Esophagus squamous epithelium (tissue), 5 donors: ENCODE measurements at regions not wholly inside any gene's neighbourhood (a gene's known extent, or its start where the extent isn't known, plus 50 kb on each side); places are given as distances from the start of the nearest gene placed in this dataset.

ENCODE experiments used
- DNase-seq: peaks from one replicate; lab custom pipeline; 2025; lab: John Stamatoyannopoulos, UW
- H3K27ac ChIP-seq, 4 donors: fragments of 200-600 bp; sonication (generic); one replicate each; pipeline ENCODE4 v1.5.1; 2016 to 2019; ENCODE audit warnings: mild to moderate bottlenecking in 1 of 4
- H3K27me3 ChIP-seq, 4 donors: fragments of 200-600 bp; sonication (generic); 1 replicate in 3 of 4; 2 replicates in 1 of 4; pipeline versions ENCODE4 v1.5.1 to v1.6.0; 2017 to 2021; ENCODE audit warnings: antibody characterized with exemption in 1 of 4
- H3K36me3 ChIP-seq, 3 donors: fragments of 200-600 bp; sonication (generic); one replicate each; pipeline ENCODE4 v1.5.1; 2016 to 2019
- H3K4me1 ChIP-seq, 3 donors: fragments of 200-600 bp; sonication (generic); one replicate each; pipeline ENCODE4 v1.5.1; 2017 to 2019
- H3K4me3 ChIP-seq, 4 donors: fragments of 200-600 bp; sonication (generic); 1 replicate in 3 of 4; 2 replicates in 1 of 4; pipeline ENCODE4 v1.5.1; 2016 to 2019; ENCODE audit warnings: mild to moderate bottlenecking in 2 of 4, moderate library complexity in 1 of 4
- H3K9me3 ChIP-seq, 3 donors: fragments of 200-600 bp; sonication (generic); one replicate each; pipeline ENCODE4 v1.5.1; 2016 to 2019
- POLR2A ChIP-seq, 4 donors: fragments of 450-650 bp; IDR thresholded peaks; one replicate each; pipeline ENCODE4 v1.6.1; 2017; ENCODE audit warnings: antibody characterized with exemption in 4 of 4, mild to moderate bottlenecking in 4 of 4, moderate library complexity in 3 of 4
- WGBS, 2 donors: methylation state at CpG; one replicate each; pipeline ENCODE4 v1.1.5; 2018; 5-methylcytosine and 5-hydroxymethylcytosine counted together
- intact Hi-C: fragments of 100-400 bp; cut with DNase I; formaldehyde crosslinking; loops from one replicate; pipeline ENCODE4 v1.15.0; 2022
- TF ChIP-seq, protein P1 (sequence below), 6 experiments: fragments of 450-650 bp in 4 of 6; fragments of 200-600 bp in 2 of 6; sonication (generic) in 2 of 6; IDR thresholded peaks; one replicate each; pipeline ENCODE4 v1.5.1; 2016 to 2019; ENCODE audit warnings: antibody characterized with exemption in 6 of 6, mild to moderate bottlenecking in 4 of 6, moderate library complexity in 4 of 6
- donor health status: DM: yes; HTN: yes; CAD: no.

GRCh38 chr14:47821135-47821534 is 145.7 kb upstream of the MDGA2 start:
- TF ChIP-seq, protein P1, sequence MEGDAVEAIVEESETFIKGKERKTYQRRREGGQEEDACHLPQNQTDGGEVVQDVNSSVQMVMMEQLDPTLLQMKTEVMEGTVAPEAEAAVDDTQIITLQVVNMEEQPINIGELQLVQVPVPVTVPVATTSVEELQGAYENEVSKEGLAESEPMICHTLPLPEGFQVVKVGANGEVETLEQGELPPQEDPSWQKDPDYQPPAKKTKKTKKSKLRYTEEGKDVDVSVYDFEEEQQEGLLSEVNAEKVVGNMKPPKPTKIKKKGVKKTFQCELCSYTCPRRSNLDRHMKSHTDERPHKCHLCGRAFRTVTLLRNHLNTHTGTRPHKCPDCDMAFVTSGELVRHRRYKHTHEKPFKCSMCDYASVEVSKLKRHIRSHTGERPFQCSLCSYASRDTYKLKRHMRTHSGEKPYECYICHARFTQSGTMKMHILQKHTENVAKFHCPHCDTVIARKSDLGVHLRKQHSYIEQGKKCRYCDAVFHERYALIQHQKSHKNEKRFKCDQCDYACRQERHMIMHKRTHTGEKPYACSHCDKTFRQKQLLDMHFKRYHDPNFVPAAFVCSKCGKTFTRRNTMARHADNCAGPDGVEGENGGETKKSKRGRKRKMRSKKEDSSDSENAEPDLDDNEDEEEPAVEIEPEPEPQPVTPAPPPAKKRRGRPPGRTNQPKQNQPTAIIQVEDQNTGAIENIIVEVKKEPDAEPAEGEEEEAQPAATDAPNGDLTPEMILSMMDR (IDR thresholded peaks at IDR 0.05): no peak
- no peak for TF ChIP-seq POLR2A (IDR thresholded peaks at IDR 0.05)
- no peaks in the 10 kb centered on the region for H3K36me3 ChIP-seq
- no peak overlapping the region for H3K27ac ChIP-seq
- H3K27me3 ChIP-seq: no peaks in the 10 kb centered on the region
- WGBS, 2 donors: 30 to 67% methylated on average over 1 of the region's 1 CpG
- H3K4me3 ChIP-seq: no peak overlapping the region
- peaks cover 0 to 8% (median 6%) of the 10 kb centered on the region in 3 donors for H3K9me3 ChIP-seq
- intact Hi-C loops: no loop called here
- no peak for DNase-seq
- no peaks in the 10 kb centered on the region for H3K4me1 ChIP-seq

- H3K4me3 ChIP-seq: no peak overlapping the region
- intact Hi-C loops: no loop called here
- TF ChIP-seq, protein P1 (IDR thresholded peaks at IDR 0.05): no peak
- TF ChIP-seq POLR2A (IDR thresholded peaks at IDR 0.05): no peak
- H3K27me3 ChIP-seq: no peaks in the 10 kb centered on the region
- H3K36me3 ChIP-seq: no peaks in the 10 kb centered on the region
- H3K27ac ChIP-seq: no peak overlapping the region
- H3K4me1 ChIP-seq: no peaks in the 10 kb centered on the region
- peaks cover 0 to 6% (median 0%) of the 10 kb centered on the region in 3 donors for H3K9me3 ChIP-seq
- DNase-seq: no peak
- WGBS, 2 donors: 79 to 82% methylated on average over 6 of the region's 6 CpGs
These were observed 115.1 kb upstream of the MDGA2 start for GRCh38 chr14:47790477-47790876.

DNA sequence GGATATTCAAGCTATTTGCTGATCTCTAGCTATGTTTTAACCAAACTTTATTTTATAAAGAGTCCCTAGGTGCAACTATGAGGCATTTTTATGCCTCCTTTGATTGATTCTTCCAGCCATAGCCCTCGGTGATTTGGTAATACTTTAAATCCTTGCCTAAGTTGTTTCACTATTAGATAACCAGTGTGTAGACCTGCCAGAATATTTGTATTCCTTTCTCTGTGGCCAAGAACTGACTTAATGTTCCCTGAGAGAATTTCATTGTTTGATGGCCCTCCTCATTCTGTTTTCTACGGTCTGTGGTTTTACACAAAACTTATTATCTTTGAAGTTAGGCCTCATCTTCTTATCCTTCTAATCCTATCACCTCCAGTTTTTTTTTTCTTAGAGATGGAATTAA is 109.7 kb upstream of the MDGA2 start:
- TF ChIP-seq POLR2A (IDR thresholded peaks at IDR 0.05): no peak
- TF ChIP-seq, protein P1 (IDR thresholded peaks at IDR 0.05): no peak
- Histone ChIP-seq H3K4me3 (no peak overlapping the region), H3K4me1 (no peaks in the 10 kb centered on the region), H3K9me3 (no peaks in the 10 kb centered on the region), H3K36me3 (no peaks in the 10 kb centered on the region), H3K27ac (no peak overlapping the region), H3K27me3 (no peaks in the 10 kb centered on the region)
- intact Hi-C loops: no loop called here
- WGBS, 2 donors: 21 to 56% methylated on average over 2 of the region's 2 CpGs
- no peak for DNase-seq

DNA sequence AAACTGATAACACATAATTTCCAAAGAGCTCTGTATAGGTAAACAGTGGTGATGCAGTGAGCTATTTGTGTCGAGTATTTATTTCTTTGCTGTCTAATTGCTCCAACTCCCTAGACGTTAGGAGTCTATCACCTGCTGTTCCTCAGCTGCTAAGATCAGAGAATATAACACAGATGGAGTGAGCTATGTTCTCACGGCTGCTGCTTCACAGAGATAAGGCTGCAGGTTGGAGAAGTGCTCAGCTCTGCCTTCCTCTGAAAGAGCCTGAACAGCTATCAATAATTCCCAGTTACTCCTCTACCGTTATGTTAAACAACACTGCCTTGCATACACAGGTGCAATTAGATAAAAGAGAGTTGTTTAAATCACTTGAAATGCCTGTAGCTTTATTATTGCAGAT is 103.2 kb upstream of the MDGA2 start:
- Histone ChIP-seq H3K36me3 (no peaks in the 10 kb centered on the region), H3K9me3 (no peaks in the 10 kb centered on the region), H3K4me1 (no peaks in the 10 kb centered on the region), H3K4me3 (no peak overlapping the region), H3K27ac (no peak overlapping the region), H3K27me3 (no peaks in the 10 kb centered on the region)
- DNase-seq: no peak
- WGBS, 2 donors: 18 to 23% methylated on average over 4 of the region's 4 CpGs
- intact Hi-C loops: no loop called here
- TF ChIP-seq, protein P1 (IDR thresholded peaks at IDR 0.05): no peak

DNA sequence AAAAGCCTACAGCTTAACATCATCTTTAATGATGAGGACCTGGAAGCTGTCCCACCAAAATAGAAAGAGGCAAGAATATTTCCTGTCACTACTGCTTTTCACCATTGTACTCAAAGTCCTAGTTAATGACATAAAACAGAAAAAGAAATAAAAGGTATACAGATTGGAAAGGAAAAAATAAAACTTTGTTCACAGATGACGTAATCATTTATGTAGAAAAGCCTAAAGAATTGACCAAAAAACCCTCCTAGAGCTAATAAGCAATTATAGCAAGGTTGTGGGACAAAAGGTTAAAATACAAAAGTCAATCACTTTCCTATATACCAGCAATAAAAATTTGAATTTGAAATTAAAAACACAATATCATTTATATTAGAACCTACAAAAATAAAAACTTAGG is 97.2 kb upstream of the MDGA2 start:
- H3K4me1 ChIP-seq: no peaks in the 10 kb centered on the region
- 46 to 57% methylated on average over 1 of the region's 1 CpG for WGBS, 2 donors
- no peak overlapping the region for H3K27ac ChIP-seq
- no peaks in the 10 kb centered on the region for H3K36me3 ChIP-seq
- intact Hi-C loops: no loop called here
- H3K27me3 ChIP-seq: no peaks in the 10 kb centered on the region
- no peak for TF ChIP-seq POLR2A (IDR thresholded peaks at IDR 0.05)
- TF ChIP-seq, protein P1 (IDR thresholded peaks at IDR 0.05): no peak
- no peak for DNase-seq
- no peak overlapping the region for H3K4me3 ChIP-seq
- H3K9me3 ChIP-seq: no peaks in the 10 kb centered on the region
